ENCODE measurements at regions not wholly inside any gene's neighbourhood (a gene's known extent, or its start where the extent isn't known, plus 50 kb on each side); places are given as distances from the start of the nearest gene placed in this dataset.

- TF ChIP-seq EZH2 (IDR thresholded peaks at IDR 0.05; ENCODE audit: insufficient read depth, poor library complexity, severe bottlenecking) (no peak), EZH2phosphoT487 (IDR thresholded peaks at IDR 0.05; ENCODE audit: insufficient read depth, low read depth) (no peak)
Observed at GRCh38 chr2:164054651-164055050, 318.8 kb upstream of the FIGN start.
